ENCODE measurements at regions not wholly inside any gene's neighbourhood (a gene's known extent, or its start where the extent isn't known, plus 50 kb on each side); places are given as distances from the start of the nearest gene placed in this dataset.

GRCh38 chr21:16407403-16408240 is 677.8 kb downstream of the USP25 start:
- no peaks in the 10 kb centered on the region for H3K4me1 Mint-ChIP-seq (ENCODE audit: low read depth)
- H3K27ac Mint-ChIP-seq = no peak overlapping the region
- no peaks in the 10 kb centered on the region for H3K36me3 Mint-ChIP-seq (ENCODE audit: low read depth)
- no peaks in the 10 kb centered on the region for H3K27me3 Mint-ChIP-seq (ENCODE audit: low read depth)
- DNase-seq (ENCODE audit: low spot score) = no peak
- peaks cover 3% of the 10 kb centered on the region for H3K9me3 Mint-ChIP-seq
- H3K4me3 Mint-ChIP-seq = no peak overlapping the region

- Mint-ChIP-seq H3K36me3 (ENCODE audit: low read depth) (no peaks in the 10 kb centered on the region), H3K9me3 (peaks cover 3% of the 10 kb centered on the region), H3K4me1 (ENCODE audit: low read depth) (no peaks in the 10 kb centered on the region), H3K4me3 (no peak overlapping the region), H3K27ac (no peak overlapping the region), H3K27me3 (ENCODE audit: low read depth) (no peaks in the 10 kb centered on the region)
- no peak for DNase-seq (ENCODE audit: low spot score)
These were observed 678.5 kb downstream of the USP25 start for GRCh38 chr21:16408280-16408679.

- Mint-ChIP-seq H3K4me3 (no peak overlapping the region), H3K27me3 (ENCODE audit: low read depth) (no peaks in the 10 kb centered on the region), H3K36me3 (ENCODE audit: low read depth) (no peaks in the 10 kb centered on the region), H3K4me1 (ENCODE audit: low read depth) (no peaks in the 10 kb centered on the region), H3K27ac (no peak overlapping the region), H3K9me3 (peaks cover 3% of the 10 kb centered on the region)
- no peak for DNase-seq (ENCODE audit: low spot score)
These were observed 679.6 kb downstream of the USP25 start for GRCh38 chr21:16409352-16409751.

- Mint-ChIP-seq H3K4me1 (ENCODE audit: low read depth) (no peaks in the 10 kb centered on the region), H3K27ac (no peak overlapping the region), H3K27me3 (ENCODE audit: low read depth) (no peaks in the 10 kb centered on the region), H3K36me3 (ENCODE audit: low read depth) (no peaks in the 10 kb centered on the region), H3K9me3 (peaks cover 10% of the 10 kb centered on the region), H3K4me3 (no peak overlapping the region)
- no peak for DNase-seq (ENCODE audit: low spot score)
These were observed 688.4 kb downstream of the USP25 start for GRCh38 chr21:16418226-16418625.

- Mint-ChIP-seq H3K9me3 (peaks cover 10% of the 10 kb centered on the region), H3K27me3 (ENCODE audit: low read depth) (no peaks in the 10 kb centered on the region), H3K4me1 (ENCODE audit: low read depth) (no peaks in the 10 kb centered on the region), H3K27ac (no peak overlapping the region), H3K36me3 (ENCODE audit: low read depth) (no peaks in the 10 kb centered on the region), H3K4me3 (no peak overlapping the region)
- DNase-seq (ENCODE audit: low spot score) = no peak
These were observed 688.9 kb downstream of the USP25 start for GRCh38 chr21:16418642-16419041.

- no peak overlapping the region for H3K4me3 Mint-ChIP-seq
- no peaks in the 10 kb centered on the region for H3K27me3 Mint-ChIP-seq (ENCODE audit: low read depth)
- H3K4me1 Mint-ChIP-seq (ENCODE audit: low read depth) = no peaks in the 10 kb centered on the region
- DNase-seq (ENCODE audit: low spot score) = no peak
- peaks cover 10% of the 10 kb centered on the region for H3K9me3 Mint-ChIP-seq
- H3K27ac Mint-ChIP-seq = no peak overlapping the region
- H3K36me3 Mint-ChIP-seq (ENCODE audit: low read depth) = no peaks in the 10 kb centered on the region
These were observed 689.6 kb downstream of the USP25 start for GRCh38 chr21:16419188-16419921.

- Mint-ChIP-seq H3K36me3 (ENCODE audit: low read depth) (no peaks in the 10 kb centered on the region), H3K27ac (no peak overlapping the region), H3K4me3 (no peak overlapping the region), H3K9me3 (peaks cover 10% of the 10 kb centered on the region), H3K27me3 (ENCODE audit: low read depth) (no peaks in the 10 kb centered on the region), H3K4me1 (ENCODE audit: low read depth) (no peaks in the 10 kb centered on the region)
- DNase-seq (ENCODE audit: low spot score) = no peak
These were observed 690.4 kb downstream of the USP25 start for GRCh38 chr21:16420031-16420724.

- Mint-ChIP-seq H3K4me1 (ENCODE audit: low read depth) (no peaks in the 10 kb centered on the region), H3K9me3 (peaks cover 10% of the 10 kb centered on the region), H3K27ac (no peak overlapping the region), H3K36me3 (ENCODE audit: low read depth) (no peaks in the 10 kb centered on the region), H3K4me3 (no peak overlapping the region), H3K27me3 (ENCODE audit: low read depth) (no peaks in the 10 kb centered on the region)
- DNase-seq (ENCODE audit: low spot score) = no peak
These were observed 691.2 kb downstream of the USP25 start for GRCh38 chr21:16421007-16421406.

GRCh38 chr21:16421965-16422364 is 692.2 kb downstream of the USP25 start:
- no peak overlapping the region for H3K27ac Mint-ChIP-seq
- H3K4me1 Mint-ChIP-seq (ENCODE audit: low read depth) = no peaks in the 10 kb centered on the region
- H3K36me3 Mint-ChIP-seq (ENCODE audit: low read depth) = no peaks in the 10 kb centered on the region
- no peaks in the 10 kb centered on the region for H3K27me3 Mint-ChIP-seq (ENCODE audit: low read depth)
- no peak for DNase-seq (ENCODE audit: low spot score)
- no peak overlapping the region for H3K4me3 Mint-ChIP-seq
- H3K9me3 Mint-ChIP-seq = peaks cover 10% of the 10 kb centered on the region

GRCh38 chr21:16422702-16423101 is 692.9 kb downstream of the USP25 start:
- H3K9me3 Mint-ChIP-seq = peaks cover 6% of the 10 kb centered on the region
- no peaks in the 10 kb centered on the region for H3K4me1 Mint-ChIP-seq (ENCODE audit: low read depth)
- H3K27ac Mint-ChIP-seq = no peak overlapping the region
- H3K36me3 Mint-ChIP-seq (ENCODE audit: low read depth) = no peaks in the 10 kb centered on the region
- no peak overlapping the region for H3K4me3 Mint-ChIP-seq
- H3K27me3 Mint-ChIP-seq (ENCODE audit: low read depth) = no peaks in the 10 kb centered on the region
- no peak for DNase-seq (ENCODE audit: low spot score)

- Mint-ChIP-seq H3K9me3 (peaks cover 3% of the 10 kb centered on the region), H3K4me3 (no peak overlapping the region), H3K27ac (no peak overlapping the region), H3K4me1 (ENCODE audit: low read depth) (no peaks in the 10 kb centered on the region), H3K36me3 (ENCODE audit: low read depth) (no peaks in the 10 kb centered on the region), H3K27me3 (ENCODE audit: low read depth) (no peaks in the 10 kb centered on the region)
- no peak for DNase-seq (ENCODE audit: low spot score)
These were observed 694.1 kb downstream of the USP25 start for GRCh38 chr21:16423921-16424320.

GRCh38 chr21:16424331-16424751 is 694.6 kb downstream of the USP25 start:
- Mint-ChIP-seq H3K4me1 (ENCODE audit: low read depth) (no peaks in the 10 kb centered on the region), H3K36me3 (ENCODE audit: low read depth) (no peaks in the 10 kb centered on the region), H3K27me3 (ENCODE audit: low read depth) (no peaks in the 10 kb centered on the region), H3K4me3 (no peak overlapping the region), H3K27ac (no peak overlapping the region), H3K9me3 (peaks cover 5% of the 10 kb centered on the region)
- no peak for DNase-seq (ENCODE audit: low spot score)

GRCh38 chr21:16425376-16425775 is 695.6 kb downstream of the USP25 start:
- Mint-ChIP-seq H3K4me3 (no peak overlapping the region), H3K27me3 (ENCODE audit: low read depth) (no peaks in the 10 kb centered on the region)

GRCh38 chr21:16426936-16427335 is 697.2 kb downstream of the USP25 start:
- no peak overlapping the region for H3K4me3 Mint-ChIP-seq
- H3K27ac Mint-ChIP-seq = no peak overlapping the region
- H3K4me1 Mint-ChIP-seq (ENCODE audit: low read depth) = no peaks in the 10 kb centered on the region
- no peaks in the 10 kb centered on the region for H3K36me3 Mint-ChIP-seq (ENCODE audit: low read depth)
- H3K27me3 Mint-ChIP-seq (ENCODE audit: low read depth) = no peaks in the 10 kb centered on the region
- no peak for DNase-seq (ENCODE audit: low spot score)
- peaks cover 8% of the 10 kb centered on the region for H3K9me3 Mint-ChIP-seq

More at GRCh38 chr21:16425376-16425775, 695.6 kb downstream of the USP25 start:
- H3K4me1 Mint-ChIP-seq (ENCODE audit: low read depth) = no peaks in the 10 kb centered on the region
- DNase-seq (ENCODE audit: low spot score) = no peak
- peaks cover 5% of the 10 kb centered on the region for H3K9me3 Mint-ChIP-seq
- H3K36me3 Mint-ChIP-seq (ENCODE audit: low read depth) = no peaks in the 10 kb centered on the region
- no peak overlapping the region for H3K27ac Mint-ChIP-seq
